Heart left ventricle (tissue), 16 donors: ENCODE measurements at regions not wholly inside any gene's neighbourhood (a gene's known extent, or its start where the extent isn't known, plus 50 kb on each side); places are given as distances from the start of the nearest gene placed in this dataset.

ENCODE experiments used
- ATAC-seq, 4 donors: fragments of 200-7000 bp; cut with Tn5 transposase; one replicate each; pipeline ENCODE4 v1.9.1; 2020 to 2022; ENCODE audit warnings: moderate library complexity in 4 of 4, mild to moderate bottlenecking in 3 of 4, moderate number of reproducible peaks in 1 of 4
- DNase-seq, 5 donors: peaks; one replicate each; pipeline ENCODE4 v3.0.0-alpha.2; 2020
- H3K27ac ChIP-seq, 12 donors: fragments of 200-600 bp; sonication (generic) in 4 of 12; one replicate each; pipeline versions ENCODE4 v1.5.0 to v1.8.0; 2016 to 2022; ENCODE audit warnings: mild to moderate bottlenecking in 2 of 12
- H3K27me3 ChIP-seq, 9 donors: fragments of 200-600 bp; sonication (generic) in 2 of 9; one replicate each; pipeline versions ENCODE4 v1.5.1 to v1.8.0; 2016 to 2022; ENCODE audit warnings: mild to moderate bottlenecking in 3 of 9
- H3K36me3 ChIP-seq, 9 donors: fragments of 200-600 bp; sonication (generic) in 2 of 9; one replicate each; pipeline versions ENCODE4 v1.5.0 to v1.8.0; 2018 to 2022; ENCODE audit warnings: mild to moderate bottlenecking in 2 of 9
- H3K4me1 ChIP-seq, 12 donors: fragments of 200-600 bp; sonication (generic) in 4 of 12; one replicate each; pipeline versions ENCODE4 v1.5.0 to v1.8.0; 2016 to 2022; ENCODE audit warnings: mild to moderate bottlenecking in 3 of 12
- H3K4me3 ChIP-seq, 12 donors: fragments of 200-600 bp; sonication (generic) in 4 of 12; one replicate each; pipeline versions ENCODE4 v1.5.0 to v1.8.0; 2017 to 2022; ENCODE audit warnings: mild to moderate bottlenecking in 9 of 12, moderate library complexity in 4 of 12
- H3K9me3 ChIP-seq, 12 donors: fragments of 200-600 bp; sonication (generic) in 4 of 12; one replicate each; pipeline versions ENCODE4 v1.5.0 to v1.8.0; 2016 to 2022; ENCODE audit warnings: mild to moderate bottlenecking in 1 of 12
- POLR2A ChIP-seq, 2 donors: fragments of 450-650 bp; IDR thresholded peaks; one replicate each; pipeline ENCODE4 v1.6.1; 2017; ENCODE audit warnings: antibody characterized with exemption in 2 of 2, mild to moderate bottlenecking in 2 of 2, moderate library complexity in 2 of 2
- WGBS, 4 donors: extraction: QIAGEN DNeasy Blood & Tissue Kit in 2 of 4; methylation state at CpG; one replicate each; pipeline versions ENCODE4 v1.1.5 to v1.1.7; 2013 to 2018; 5-methylcytosine and 5-hydroxymethylcytosine counted together
- intact Hi-C, 10 donors: fragments of 100-400 bp; cut with DNase I; formaldehyde crosslinking; loops; one replicate each; pipeline versions ENCODE4 v1.11.1 to v1.14.2; 2022
- TF ChIP-seq, protein P1 (sequence below), 12 donors: fragments of 200-600 bp; sonication (generic) in 4 of 12; IDR thresholded peaks; one replicate each; pipeline versions ENCODE4 v1.5.0 to v1.8.0; 2018 to 2022; ENCODE audit warnings: antibody characterized with exemption in 12 of 12, mild to moderate bottlenecking in 5 of 12
- donor health status: ischemic (EF 13 %, LVEDD 7.1; RV severe dilation, severe dysfunction).
- donor health status: healthy with polysubstance abuse.
- donor health status: DM: no; HTN: yes; CAD: no.
- donor health status: DM: no; HTN: no; CAD: no.
- donor health status: ischemic (EF 25% LVEDD 6.9; RV normal size, moderate dysfunction).
- donor health status: ischemic (EF 25% LVEDD 5.7; RV mildly dilated, moderate dysfunction).
- donor health status: healthy.
- donor health status: DM: yes; HTN: yes; CAD: no.
- donor health status: ischemic (EF 35%, LVEDD 5.7; RV mildly dilated, moderate dysfunction).
- donor health status: nonischemic (EF 11% LVEDD 7.7; RV severe dilation, severe dysfunction).
- donor health status: DM: yes; HTN: yes; CAD: no.
- donor health status: PGD.
- donor health status: ischemic (EF 29% LVEDD 5.4; RV normal size, mild dysfunction).
- donor health status: nonischemic (EF 23%, LVEDD 6.1; RV moderate dilation, normal function).

DNA sequence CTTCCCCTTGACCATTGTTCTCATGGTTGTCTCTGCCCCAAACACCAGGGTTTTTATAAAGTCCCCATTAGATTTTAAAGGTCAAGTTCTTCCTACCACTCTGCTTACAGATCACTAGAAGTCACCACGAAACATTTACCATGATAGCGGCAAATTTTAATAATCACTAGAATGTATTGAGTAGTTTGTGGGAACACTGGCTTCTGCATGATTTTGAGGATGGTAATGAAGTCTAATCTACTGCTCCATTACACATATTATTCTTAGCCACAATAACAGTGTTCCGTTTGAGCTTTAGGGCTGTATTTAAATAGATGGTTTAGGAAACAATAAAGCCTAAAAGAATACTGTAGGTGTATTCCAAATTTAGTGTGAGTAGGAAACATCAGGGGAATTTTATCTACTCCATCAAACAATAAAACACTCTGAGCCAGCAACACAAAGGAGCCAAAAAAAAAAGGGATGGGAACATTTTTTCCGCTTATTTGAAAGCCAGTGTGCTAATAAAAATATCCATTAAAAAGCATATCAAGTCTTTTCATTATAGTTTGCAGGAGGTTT lies 49.7 kb downstream of the KLF12 start:
- Histone ChIP-seq H3K9me3 (peaks cover 0 to 2% (median 0%) of the 10 kb centered on the region in 12 donors), H3K36me3 (no peaks in the 10 kb centered on the region), H3K4me1 (peaks cover 0 to 57% (median 30%) of the 10 kb centered on the region in 12 donors), H3K4me3 (no peak overlapping the region), H3K27ac (no peak overlapping the region), H3K27me3 (no peaks in the 10 kb centered on the region)
- 63 to 74% (median 68%) methylated on average over 4 of the region's 4 CpGs for WGBS, 4 donors
- TF ChIP-seq, protein P1, sequence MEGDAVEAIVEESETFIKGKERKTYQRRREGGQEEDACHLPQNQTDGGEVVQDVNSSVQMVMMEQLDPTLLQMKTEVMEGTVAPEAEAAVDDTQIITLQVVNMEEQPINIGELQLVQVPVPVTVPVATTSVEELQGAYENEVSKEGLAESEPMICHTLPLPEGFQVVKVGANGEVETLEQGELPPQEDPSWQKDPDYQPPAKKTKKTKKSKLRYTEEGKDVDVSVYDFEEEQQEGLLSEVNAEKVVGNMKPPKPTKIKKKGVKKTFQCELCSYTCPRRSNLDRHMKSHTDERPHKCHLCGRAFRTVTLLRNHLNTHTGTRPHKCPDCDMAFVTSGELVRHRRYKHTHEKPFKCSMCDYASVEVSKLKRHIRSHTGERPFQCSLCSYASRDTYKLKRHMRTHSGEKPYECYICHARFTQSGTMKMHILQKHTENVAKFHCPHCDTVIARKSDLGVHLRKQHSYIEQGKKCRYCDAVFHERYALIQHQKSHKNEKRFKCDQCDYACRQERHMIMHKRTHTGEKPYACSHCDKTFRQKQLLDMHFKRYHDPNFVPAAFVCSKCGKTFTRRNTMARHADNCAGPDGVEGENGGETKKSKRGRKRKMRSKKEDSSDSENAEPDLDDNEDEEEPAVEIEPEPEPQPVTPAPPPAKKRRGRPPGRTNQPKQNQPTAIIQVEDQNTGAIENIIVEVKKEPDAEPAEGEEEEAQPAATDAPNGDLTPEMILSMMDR (IDR thresholded peaks at IDR 0.05): no peak
- TF ChIP-seq POLR2A (IDR thresholded peaks at IDR 0.05): no peak
- intact Hi-C loops: loop anchor here in 1 of 10 donors (1.0 kb wide), 1 partner anchor 25 kb away; no protein-coding TSS in a partner anchor
- DNase-seq: no peak
- peak in 3 of 4 donors; percentile 33 to 62 (median 49) for ATAC-seq

DNA sequence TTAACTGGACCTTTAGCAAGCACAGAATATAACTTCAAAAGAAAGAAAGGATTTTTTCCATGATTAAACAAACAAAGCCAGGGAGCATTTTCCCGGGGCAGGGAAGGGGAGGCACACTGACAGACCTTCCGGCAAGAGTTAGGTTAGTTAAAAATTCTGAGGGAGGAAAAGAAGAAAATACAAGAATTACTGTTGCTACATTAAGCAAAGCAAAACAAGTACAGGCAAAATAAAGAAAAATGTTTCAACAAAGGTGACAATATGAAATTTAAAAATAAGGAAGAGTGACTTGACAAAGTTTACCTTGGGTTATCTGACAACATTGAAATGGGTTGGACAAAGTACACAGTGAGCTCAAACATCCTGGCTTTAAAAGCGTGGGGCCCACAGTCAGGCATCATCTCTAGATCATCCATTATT lies 51.5 kb downstream of the KLF12 start:
- H3K4me3 ChIP-seq: no peak overlapping the region
- H3K36me3 ChIP-seq: no peaks in the 10 kb centered on the region
- TF ChIP-seq, protein P1 (IDR thresholded peaks at IDR 0.05): no peak
- no peak for TF ChIP-seq POLR2A (IDR thresholded peaks at IDR 0.05)
- DNase-seq (no peak), ATAC-seq (no peak)
- peaks cover 0 to 2% (median 0%) of the 10 kb centered on the region in 12 donors for H3K9me3 ChIP-seq
- no peak overlapping the region for H3K27ac ChIP-seq
- no peaks in the 10 kb centered on the region for H3K27me3 ChIP-seq
- intact Hi-C loops: no loop called here
- 77 to 89% (median 84%) methylated on average over 3 of the region's 3 CpGs for WGBS, 4 donors
- H3K4me1 ChIP-seq: peaks cover 0 to 49% (median 26%) of the 10 kb centered on the region in 12 donors

DNA sequence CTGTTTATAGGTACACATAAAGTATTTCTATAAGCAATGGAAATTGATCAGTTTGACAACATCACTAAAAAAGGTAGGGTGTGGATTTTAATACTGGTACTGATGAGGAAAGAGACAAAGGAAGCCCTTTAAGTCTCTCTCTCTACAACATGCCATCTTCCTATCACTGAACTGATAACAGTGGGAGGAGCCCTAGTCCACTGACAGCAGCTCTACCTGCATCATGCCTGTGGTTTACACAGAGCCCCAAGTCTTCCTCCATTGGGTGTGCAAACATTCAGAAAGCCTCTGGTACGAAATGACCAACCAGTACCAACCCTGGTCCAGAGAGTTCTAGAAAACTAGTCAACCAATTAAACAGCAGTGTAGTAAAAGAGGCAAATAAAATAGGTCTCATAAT lies 53.4 kb downstream of the KLF12 start:
- WGBS, 4 donors: 94 to 100% (median 98%) methylated on average over 1 of the region's 1 CpG
- no peak for ATAC-seq
- no peak for DNase-seq
- TF ChIP-seq, protein P1 (IDR thresholded peaks at IDR 0.05): no peak
- TF ChIP-seq POLR2A (IDR thresholded peaks at IDR 0.05): no peak
- Histone ChIP-seq H3K27me3 (no peaks in the 10 kb centered on the region), H3K4me3 (no peak overlapping the region), H3K4me1 (peaks cover 0 to 45% (median 20%) of the 10 kb centered on the region in 12 donors), H3K27ac (no peak overlapping the region), H3K9me3 (no peaks in the 10 kb centered on the region), H3K36me3 (no peaks in the 10 kb centered on the region)
- intact Hi-C loops: no loop called here

DNA sequence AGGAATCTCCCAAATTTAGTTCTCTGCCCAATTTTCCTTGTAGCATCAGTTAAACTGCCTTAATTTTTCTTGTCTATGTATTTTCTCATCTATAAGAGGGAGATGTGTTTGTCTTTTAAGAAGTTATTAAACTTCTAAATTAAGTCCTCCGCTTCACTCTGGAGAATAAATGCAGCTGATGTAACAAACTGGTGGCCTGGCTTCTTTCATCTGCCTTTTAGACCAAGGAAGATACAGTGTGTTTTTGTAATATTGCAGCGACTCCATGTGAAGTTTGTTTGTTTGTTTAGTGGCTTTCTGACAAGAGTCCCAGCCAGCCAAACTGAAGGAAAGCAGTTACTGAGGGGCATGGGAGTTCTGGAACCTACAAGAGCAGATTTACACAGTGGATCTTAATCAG lies 56.4 kb downstream of the KLF12 start:
- peaks cover 0 to 57% (median 35%) of the 10 kb centered on the region in 12 donors for H3K4me1 ChIP-seq
- peak overlapping the region in 5 of 12 donors; percentile 7 to 60 (median 12) for H3K27ac ChIP-seq
- no peaks in the 10 kb centered on the region for H3K36me3 ChIP-seq
- intact Hi-C loops: loop anchor here in 1 of 10 donors (5.0 kb wide), 1 partner anchor 55 kb away; the partner anchor contains the start of gene KLF12
- H3K4me3 ChIP-seq: peak overlapping the region in 1 of 12 donors; percentile 10
- WGBS, 4 donors: 62 to 65% (median 64%) methylated on average over 2 of the region's 2 CpGs
- DNase-seq: no peak
- H3K27me3 ChIP-seq: no peaks in the 10 kb centered on the region
- ATAC-seq: peak in 2 of 4 donors; percentile 17 to 31
- H3K9me3 ChIP-seq: no peaks in the 10 kb centered on the region
- no peak for TF ChIP-seq POLR2A (IDR thresholded peaks at IDR 0.05)
- TF ChIP-seq, protein P1 (IDR thresholded peaks at IDR 0.05): no peak
